ACC112 (cell line): ENCODE measurements at regions not wholly inside any gene's neighbourhood (a gene's known extent, or its start where the extent isn't known, plus 50 kb on each side); places are given as distances from the start of the nearest gene placed in this dataset.

ENCODE experiments used
- H2AFZ ChIP-seq: fragments of 200-600 bp; sonication (generic); one replicate; pipeline ENCODE4 v1.6.0; 2017; ENCODE audit warnings: antibody characterized with exemption, low read length; ENCODE audit not compliant: unreplicated experiment
- H3K27ac ChIP-seq: fragments of 200-600 bp; sonication (generic); 2 replicates; pipeline ENCODE4 v1.5.1; 2014; ENCODE audit warnings: low read depth, mild to moderate bottlenecking, antibody characterized with exemption, low read length, moderate library complexity
- H3K27me3 ChIP-seq: fragments of 200-600 bp; sonication (generic); 2 replicates; pipeline ENCODE4 v1.6.1; 2014; ENCODE audit warnings: mild to moderate bottlenecking, antibody characterized with exemption, low read length, moderate library complexity, mixed read lengths; ENCODE audit not compliant: insufficient read depth
- H3K36me3 ChIP-seq: fragments of 200-600 bp; sonication (generic); 2 replicates; pipeline ENCODE4 v1.6.1; 2016; ENCODE audit warnings: mild to moderate bottlenecking, antibody characterized with exemption, low read length, moderate library complexity, mixed read lengths; ENCODE audit not compliant: insufficient read depth
- H3K4me1 ChIP-seq: fragments of 200-600 bp; sonication (generic); one replicate; pipeline ENCODE4 v1.6.1; 2016; ENCODE audit warnings: low read length, mixed read lengths; ENCODE audit not compliant: insufficient read depth, unreplicated experiment, control insufficient read depth
- H3K4me3 ChIP-seq: fragments of 200-600 bp; sonication (generic); 2 replicates; pipeline ENCODE4 v1.5.1; 2014; ENCODE audit warnings: mild to moderate bottlenecking, low read depth, low read length
- H3K79me2 ChIP-seq: fragments of 200-600 bp; sonication (generic); one replicate; pipeline ENCODE4 v1.6.0; 2016; ENCODE audit warnings: low read length; ENCODE audit not compliant: control insufficient read depth, unreplicated experiment, insufficient read depth

GRCh38 chr14:105931808-105932483 lies 405.6 kb downstream of the TMEM121 start:
- Histone ChIP-seq H3K4me1 (no peaks in the 10 kb centered on the region), H3K36me3 (no peaks in the 10 kb centered on the region), H3K27me3 (no peaks in the 10 kb centered on the region), H3K27ac (no peak overlapping the region), H3K4me3 (no peak overlapping the region), H3K79me2 (no peaks in the 10 kb centered on the region), H2AFZ (no peak overlapping the region)

GRCh38 chr14:105933238-105933637 lies 406.9 kb downstream of the TMEM121 start:
- Histone ChIP-seq H2AFZ (no peak overlapping the region), H3K4me1 (no peaks in the 10 kb centered on the region), H3K36me3 (no peaks in the 10 kb centered on the region), H3K27me3 (no peaks in the 10 kb centered on the region), H3K4me3 (no peak overlapping the region), H3K27ac (no peak overlapping the region), H3K79me2 (no peaks in the 10 kb centered on the region)

- no peaks in the 10 kb centered on the region for H3K36me3 ChIP-seq
- H3K79me2 ChIP-seq = no peaks in the 10 kb centered on the region
- no peak overlapping the region for H2AFZ ChIP-seq
- H3K27me3 ChIP-seq = no peaks in the 10 kb centered on the region
- no peak overlapping the region for H3K27ac ChIP-seq
- no peak overlapping the region for H3K4me3 ChIP-seq
- no peaks in the 10 kb centered on the region for H3K4me1 ChIP-seq
These were observed 409.0 kb downstream of the TMEM121 start for GRCh38 chr14:105935384-105935783.

- Histone ChIP-seq H3K27ac (no peak overlapping the region), H3K4me3 (no peak overlapping the region), H3K4me1 (no peaks in the 10 kb centered on the region), H3K27me3 (no peaks in the 10 kb centered on the region), H3K36me3 (no peaks in the 10 kb centered on the region), H3K79me2 (no peaks in the 10 kb centered on the region), H2AFZ (no peak overlapping the region)
These were observed 411.1 kb downstream of the TMEM121 start for GRCh38 chr14:105937253-105938054.

GRCh38 chr14:105938055-105938863 lies 411.9 kb downstream of the TMEM121 start:
- Histone ChIP-seq H3K79me2 (no peaks in the 10 kb centered on the region), H3K27ac (no peak overlapping the region), H2AFZ (no peak overlapping the region), H3K4me1 (no peaks in the 10 kb centered on the region), H3K4me3 (no peak overlapping the region), H3K36me3 (no peaks in the 10 kb centered on the region), H3K27me3 (no peaks in the 10 kb centered on the region)

- Histone ChIP-seq H2AFZ (no peak overlapping the region), H3K79me2 (no peaks in the 10 kb centered on the region), H3K36me3 (no peaks in the 10 kb centered on the region), H3K4me3 (no peak overlapping the region), H3K4me1 (no peaks in the 10 kb centered on the region), H3K27me3 (no peaks in the 10 kb centered on the region), H3K27ac (no peak overlapping the region)
These were observed 412.6 kb downstream of the TMEM121 start for GRCh38 chr14:105938959-105939358.

GRCh38 chr14:105939810-105940508 lies 413.6 kb downstream of the TMEM121 start:
- Histone ChIP-seq H3K27me3 (no peaks in the 10 kb centered on the region), H3K4me1 (no peaks in the 10 kb centered on the region), H2AFZ (no peak overlapping the region), H3K36me3 (no peaks in the 10 kb centered on the region), H3K27ac (no peak overlapping the region), H3K4me3 (no peak overlapping the region), H3K79me2 (no peaks in the 10 kb centered on the region)

- no peaks in the 10 kb centered on the region for H3K4me1 ChIP-seq
- H3K27me3 ChIP-seq = no peaks in the 10 kb centered on the region
- H3K79me2 ChIP-seq = no peaks in the 10 kb centered on the region
- H3K36me3 ChIP-seq = no peaks in the 10 kb centered on the region
- H2AFZ ChIP-seq = no peak overlapping the region
- no peak overlapping the region for H3K4me3 ChIP-seq
- H3K27ac ChIP-seq = no peak overlapping the region
These were observed 414.3 kb downstream of the TMEM121 start for GRCh38 chr14:105940534-105941225.

GRCh38 chr14:105941226-105942166 lies 415.1 kb downstream of the TMEM121 start:
- H3K27ac ChIP-seq = no peak overlapping the region
- no peaks in the 10 kb centered on the region for H3K36me3 ChIP-seq
- no peaks in the 10 kb centered on the region for H3K79me2 ChIP-seq
- H2AFZ ChIP-seq = no peak overlapping the region
- no peaks in the 10 kb centered on the region for H3K4me1 ChIP-seq
- no peaks in the 10 kb centered on the region for H3K27me3 ChIP-seq
- no peak overlapping the region for H3K4me3 ChIP-seq
